Neural cell (in vitro differentiated cells): ENCODE measurements at regions not wholly inside any gene's neighbourhood (a gene's known extent, or its start where the extent isn't known, plus 50 kb on each side); places are given as distances from the start of the nearest gene placed in this dataset.

Experiments
- H2AFZ ChIP-seq: fragments of 200-600, 300-800 bp; sonication (generic), shearing (Covaris generic); 2 replicates; pipeline ENCODE4 v1.6.0; 2014; ENCODE audit warnings: low read depth, mild to moderate bottlenecking, antibody characterized with exemption, low read length, moderate library complexity
- H3F3A ChIP-seq: fragments of 200-600 bp; shearing (Covaris generic); 2 replicates; pipeline ENCODE4 v1.6.1; 2016; ENCODE audit warnings: mild to moderate bottlenecking, moderate library complexity, mixed read lengths, antibody characterized with exemption, low read length; ENCODE audit not compliant: insufficient read depth, poor library complexity, severe bottlenecking
- H3K27ac ChIP-seq: fragments of 200-600, 300-800 bp; sonication (generic), shearing (Covaris generic); 2 replicates; pipeline ENCODE4 v1.5.1; 2014; ENCODE audit warnings: mild to moderate bottlenecking, low read length, moderate library complexity
- H3K27me3 ChIP-seq: fragments of 300-800, 200-600 bp; sonication (generic), shearing (Covaris generic); 2 replicates; pipeline ENCODE4 v1.6.0; 2014; ENCODE audit warnings: mild to moderate bottlenecking, low read depth, low read length, moderate library complexity; ENCODE audit not compliant: insufficient read depth
- H3K36me3 ChIP-seq: fragments of 300-800, 200-600 bp; sonication (generic), shearing (Covaris generic); 2 replicates; pipeline ENCODE4 v1.5.1; 2014; ENCODE audit warnings: mild to moderate bottlenecking, antibody characterized with exemption, low read length, moderate library complexity; ENCODE audit not compliant: insufficient read depth
- H3K4me2 ChIP-seq: fragments of 300-800, 200-600 bp; sonication (generic), shearing (Covaris generic); 2 replicates; pipeline ENCODE4 v1.6.0; 2014; ENCODE audit warnings: mild to moderate bottlenecking, low read length
- H3K4me3 ChIP-seq: fragments of 300-800, 200-600 bp; sonication (generic), shearing (Covaris generic); 2 replicates; pipeline ENCODE4 v1.5.1; 2014; ENCODE audit warnings: mild to moderate bottlenecking, low read length, moderate library complexity
- H3K79me2 ChIP-seq: fragments of 200-600 bp; shearing (Covaris generic); replicated peaks from 2 replicates; pipeline ENCODE4 v1.6.0; 2014; ENCODE audit warnings: mild to moderate bottlenecking, low read length, moderate library complexity; ENCODE audit not compliant: insufficient read depth
- H3K9ac ChIP-seq: fragments of 300-800, 200-600 bp; sonication (generic), shearing (Covaris generic); 2 replicates; pipeline ENCODE4 v1.6.1; 2016; ENCODE audit warnings: mild to moderate bottlenecking, low read length, mixed read lengths
- H3K9me2 ChIP-seq: fragments of 200-600 bp; shearing (Covaris generic); 2 replicates; pipeline ENCODE4 v1.6.1; 2016; ENCODE audit warnings: mild to moderate bottlenecking, low read length, mixed read lengths; ENCODE audit not compliant: insufficient read depth
- H3K9me3 ChIP-seq: fragments of 200-600, 300-800 bp; sonication (generic), shearing (Covaris generic); 2 replicates; pipeline ENCODE4 v1.6.1; 2016; ENCODE audit warnings: mild to moderate bottlenecking, mixed run types, low read length, moderate library complexity, mixed read lengths
- H4K20me1 ChIP-seq: fragments of 200-600 bp; shearing (Covaris generic); 2 replicates; pipeline ENCODE4 v1.6.1; 2016; ENCODE audit warnings: mild to moderate bottlenecking, mixed run types; ENCODE audit not compliant: insufficient read depth
- CTCF ChIP-seq: fragments of 450-650 bp; IDR thresholded peaks from 2 replicates; pipeline ENCODE4 v1.5.1; 2014; ENCODE audit warnings: antibody characterized with exemption, mild to moderate bottlenecking, moderate library complexity; ENCODE audit not compliant: poor library complexity, severe bottlenecking
- EP300 ChIP-seq: fragments of 450-650 bp; conservative IDR thresholded peaks from 2 replicates; pipeline ENCODE4 v1.6.1; 2014; ENCODE audit warnings: antibody characterized with exemption, mild to moderate bottlenecking, moderate library complexity; ENCODE audit not compliant: poor library complexity, severe bottlenecking
- EZH2 ChIP-seq: fragments of 200-600, 300-800 bp; shearing (Covaris generic), sonication (generic); IDR thresholded peaks from 2 replicates; pipeline ENCODE4 v1.6.1; 2014; ENCODE audit warnings: antibody characterized with exemption, low read length, borderline replicate concordance, mild to moderate bottlenecking; ENCODE audit not compliant: insufficient read depth, poor library complexity, severe bottlenecking
- MXI1 ChIP-seq: fragments of 450-650 bp; conservative IDR thresholded peaks from 2 replicates; pipeline ENCODE4 v1.6.1; 2014; ENCODE audit warnings: antibody characterized with exemption, mild to moderate bottlenecking; ENCODE audit not compliant: poor library complexity, severe bottlenecking
- POLR2AphosphoS5 ChIP-seq: IDR thresholded peaks from 2 replicates; pipeline ENCODE4 v1.6.1; 2012
- RAD21 ChIP-seq: fragments of 450-650 bp; conservative IDR thresholded peaks from 2 replicates; pipeline ENCODE4 v1.6.1; 2014; ENCODE audit warnings: antibody characterized with exemption, mild to moderate bottlenecking, moderate library complexity
- REST ChIP-seq: IDR thresholded peaks from 2 replicates; pipeline ENCODE4 v1.6.1; 2012; ENCODE audit warnings: borderline replicate concordance
- SMC3 ChIP-seq: fragments of 450-650 bp; conservative IDR thresholded peaks from 2 replicates; pipeline ENCODE4 v1.6.1; 2014; ENCODE audit warnings: antibody characterized with exemption, mild to moderate bottlenecking, moderate library complexity; ENCODE audit not compliant: poor library complexity
- TAF1 ChIP-seq: IDR thresholded peaks from 2 replicates; pipeline ENCODE4 v1.6.1; 2012; ENCODE audit warnings: low read depth

GRCh38 chr2:206368484-206368883 lies 74.8 kb upstream of the ADAM23 start:
- Histone ChIP-seq H3K79me2 (no peaks in the 10 kb centered on the region), H2AFZ (no peak overlapping the region), H3K27ac (peak overlapping the region; percentile 41), H3K9ac (peak overlapping the region; percentile 22), H4K20me1 (no peaks in the 10 kb centered on the region), H3K36me3 (no peaks in the 10 kb centered on the region), H3K9me3 (peaks cover 3% of the 10 kb centered on the region), H3K4me3 (no peak overlapping the region), H3K4me2 (no peak overlapping the region), H3K27me3 (no peaks in the 10 kb centered on the region), H3F3A (no peaks in the 10 kb centered on the region), H3K9me2 (no peaks in the 10 kb centered on the region)
- TF ChIP-seq SMC3 (no peak), TAF1 (no peak), MXI1 (no peak), EP300 (no peak), REST (no peak), RAD21 (no peak), POLR2AphosphoS5 (no peak), EZH2 (no peak), CTCF (no peak)

GRCh38 chr2:206368933-206369569 lies 74.3 kb upstream of the ADAM23 start:
- TF ChIP-seq RAD21 (peak; percentile 31), POLR2AphosphoS5 (peak; percentile 43), SMC3 (peak; percentile 29), REST (peak; percentile 33), EP300 (no peak)
- H3K4me2 ChIP-seq = no peak overlapping the region

More at GRCh38 chr2:206368933-206369569, 74.3 kb upstream of the ADAM23 start:
- Histone ChIP-seq H3K9me2 (no peaks in the 10 kb centered on the region), H3K27me3 (no peaks in the 10 kb centered on the region), H3F3A (no peaks in the 10 kb centered on the region), H3K9ac (peak overlapping the region; percentile 22), H3K27ac (peak overlapping the region; percentile 41), H2AFZ (no peak overlapping the region), H3K79me2 (no peaks in the 10 kb centered on the region), H3K36me3 (no peaks in the 10 kb centered on the region), H3K4me3 (no peak overlapping the region), H4K20me1 (no peaks in the 10 kb centered on the region), H3K9me3 (peaks cover 4% of the 10 kb centered on the region)
